GM21526 (cell line): ENCODE measurements at regions not wholly inside any gene's neighbourhood (a gene's known extent, or its start where the extent isn't known, plus 50 kb on each side); places are given as distances from the start of the nearest gene placed in this dataset.
"Not testable (repeated sequence)": the region's sequence is repeated elsewhere in the genome, so short reads cannot be mapped to it uniquely, and the experiment has no call there.

ENCODE experiments used
- ATAC-seq: cut with Tn5 transposase; IDR thresholded peaks from one replicate; pipeline ENCODE4 v1.9.1; 2021; ENCODE audit warnings: moderate library complexity; ENCODE audit not compliant: unreplicated experiment, low FRiP score

GRCh38 chr18:30713299-30713698 is 329.2 kb downstream of the DSC3 start:
- ATAC-seq = no peak

- ATAC-seq = no peak
Measured at GRCh38 chr18:30712383-30712782, 330.2 kb downstream of the DSC3 start.

- no peak for ATAC-seq
Measured at GRCh38 chr18:30709595-30709994, 332.9 kb downstream of the DSC3 start.

GRCh38 chr18:30705943-30706342 is 336.6 kb downstream of the DSC3 start:
- no peak for ATAC-seq

- no peak for ATAC-seq
Measured at GRCh38 chr18:30698571-30698970, 344.0 kb downstream of the DSC3 start.

- no peak for ATAC-seq
Measured at GRCh38 chr18:30696201-30696600, 346.3 kb downstream of the DSC3 start.

GRCh38 chr18:30694773-30695172 is 347.8 kb downstream of the DSC3 start:
- ATAC-seq = no peak

- no peak for ATAC-seq
Measured at GRCh38 chr18:30689216-30689615, 353.3 kb downstream of the DSC3 start.

GRCh38 chr18:30687501-30687900 is 355.0 kb downstream of the DSC3 start:
- ATAC-seq = no peak

GRCh38 chr18:30684825-30685481 is 357.6 kb downstream of the DSC3 start:
- no peak for ATAC-seq

- no peak for ATAC-seq
Measured at GRCh38 chr18:30683836-30684235, 358.7 kb downstream of the DSC3 start.

GRCh38 chr18:30682672-30683071 is 359.9 kb downstream of the DSC3 start:
- ATAC-seq = no peak

GRCh38 chr18:30679285-30679930 is 363.1 kb downstream of the DSC3 start:
- ATAC-seq = no peak

GRCh38 chr18:30677813-30678212 is 364.7 kb downstream of the DSC3 start:
- ATAC-seq = not testable (repeated sequence)

GRCh38 chr18:30676053-30676480 is 366.5 kb downstream of the DSC3 start:
- no peak for ATAC-seq

- no peak for ATAC-seq
Measured at GRCh38 chr18:30675493-30675892, 367.0 kb downstream of the DSC3 start.

GRCh38 chr18:30675072-30675471 is 367.5 kb downstream of the DSC3 start:
- no peak for ATAC-seq

GRCh38 chr18:30674596-30674995 is 367.9 kb downstream of the DSC3 start:
- no peak for ATAC-seq

- not testable (repeated sequence) for ATAC-seq
Measured at GRCh38 chr18:30672439-30672838, 370.1 kb downstream of the DSC3 start.

- ATAC-seq = no peak
Measured at GRCh38 chr18:30658306-30658705, 384.2 kb downstream of the DSC3 start.

GRCh38 chr18:30652387-30652786 is 390.2 kb downstream of the DSC3 start:
- ATAC-seq = no peak

GRCh38 chr18:30650499-30650898 is 392.0 kb downstream of the DSC3 start:
- ATAC-seq = no peak
